Vagina (tissue), 2 donors: ENCODE measurements at regions not wholly inside any gene's neighbourhood (a gene's known extent, or its start where the extent isn't known, plus 50 kb on each side); places are given as distances from the start of the nearest gene placed in this dataset.

Experiments
- DNase-seq, 2 donors: peaks; one replicate each; pipeline ENCODE4 v3.0.0-alpha.2; 2017; ENCODE audit errors: extremely low spot score in 2 of 2
- H3K27ac ChIP-seq: fragments of 200-600 bp; sonication (generic); one replicate; pipeline ENCODE4 v1.5.1; 2019
- H3K27me3 ChIP-seq: fragments of 200-600 bp; sonication (generic); one replicate; pipeline ENCODE4 v1.5.1; 2019
- H3K36me3 ChIP-seq, 2 donors: fragments of 200-600 bp; sonication (generic); one replicate each; pipeline ENCODE4 v1.5.1; 2017 to 2019
- H3K4me1 ChIP-seq: fragments of 200-600 bp; sonication (generic); one replicate; pipeline ENCODE4 v1.5.1; 2019
- H3K4me3 ChIP-seq, 2 donors: fragments of 200-600 bp; sonication (generic); 1 replicate in 1 of 2; 2 replicates in 1 of 2; pipeline ENCODE4 v1.5.1; 2016 to 2019
- H3K9me3 ChIP-seq: fragments of 200-600 bp; sonication (generic); one replicate; pipeline ENCODE4 v1.5.1; 2019
- CTCF ChIP-seq, 3 experiments: fragments of 450-650 bp in 2 of 3; fragments of 200-600 bp in 1 of 3; sonication (generic) in 1 of 3; IDR thresholded peaks; one replicate each; pipeline ENCODE4 v1.5.1; 2017 to 2019; ENCODE audit warnings: antibody characterized with exemption in 3 of 3, mild to moderate bottlenecking in 2 of 3, moderate library complexity in 2 of 3
- POLR2A ChIP-seq, 2 donors: fragments of 450-650 bp; IDR thresholded peaks; one replicate each; pipeline ENCODE4 v1.6.1; 2017; ENCODE audit warnings: antibody characterized with exemption in 2 of 2, mild to moderate bottlenecking in 2 of 2, moderate library complexity in 2 of 2
- POLR2AphosphoS5 ChIP-seq, 2 donors: sonication (generic); formaldehyde crosslinking; IDR thresholded peaks; one replicate each; pipeline ENCODE4 v1.9.0; 2017; ENCODE audit warnings: antibody characterized with exemption in 2 of 2, mild to moderate bottlenecking in 2 of 2, low read depth in 1 of 2; ENCODE audit not compliant: insufficient read depth in 1 of 2
- intact Hi-C: fragments of 100-400 bp; cut with DNase I; formaldehyde crosslinking; loops from one replicate; pipeline ENCODE4 v1.15.1; 2023

DNA sequence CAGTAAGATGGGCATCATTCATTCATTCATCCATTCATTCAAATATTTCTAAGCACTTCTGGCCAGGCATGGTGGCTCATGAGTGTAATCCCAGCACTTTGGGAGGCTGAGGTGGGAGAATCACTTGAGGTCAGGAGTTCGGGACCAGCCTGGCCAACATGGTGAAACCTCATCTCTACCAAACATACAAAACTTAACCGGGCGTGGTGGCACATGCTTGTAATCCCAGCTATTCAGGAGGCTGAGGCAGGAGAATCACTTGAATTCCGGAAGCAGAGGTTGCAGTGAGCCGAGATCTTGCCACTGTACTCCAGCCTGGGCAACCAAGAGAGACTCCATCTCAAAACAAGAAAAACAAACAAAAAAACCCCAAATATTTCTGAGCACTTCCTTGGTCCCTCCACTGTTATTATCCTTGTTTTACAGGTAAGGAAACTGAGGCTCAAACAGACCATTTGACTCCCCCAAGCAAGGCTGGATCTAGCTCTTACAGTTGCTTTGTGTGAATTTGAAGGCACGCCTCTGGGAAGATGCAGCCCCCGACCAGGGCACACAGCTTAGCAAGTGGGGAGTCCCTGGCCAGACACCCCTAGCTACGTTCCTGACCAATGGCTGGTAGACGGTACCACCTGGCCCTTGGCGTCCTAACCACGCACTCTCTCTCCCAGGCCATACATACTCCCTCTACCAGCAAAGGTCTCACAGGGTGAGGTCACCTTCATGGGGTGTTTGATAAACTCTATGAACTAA is 50.6 kb upstream of the ODC1 start:
- DNase-seq: peak in 1 of 2 donors; percentile 79
- intact Hi-C loops: no loop called here
- TF ChIP-seq POLR2AphosphoS5 (IDR thresholded peaks at IDR 0.05; ENCODE audit: insufficient read depth in 1 of 2, low read depth in 1 of 2): no peak
- no peak for TF ChIP-seq CTCF (IDR thresholded peaks at IDR 0.05)
- TF ChIP-seq POLR2A (IDR thresholded peaks at IDR 0.05): no peak
- Histone ChIP-seq H3K36me3 (no peaks in the 10 kb centered on the region), H3K4me3 (no peak overlapping the region), H3K4me1 (peaks cover 17% of the 10 kb centered on the region), H3K27me3 (no peaks in the 10 kb centered on the region), H3K27ac (no peak overlapping the region), H3K9me3 (no peaks in the 10 kb centered on the region)
